GM19193 (cell line): ENCODE measurements at regions not wholly inside any gene's neighbourhood (a gene's known extent, or its start where the extent isn't known, plus 50 kb on each side); places are given as distances from the start of the nearest gene placed in this dataset.

Experiments used
- POLR2A ChIP-seq: IDR thresholded peaks from 4 replicates; pipeline ENCODE4 v1.6.1; 2011; ENCODE audit not compliant: insufficient read depth, insufficient read length; ENCODE audit errors: extremely low read depth

GRCh38 chr10:123548770-123549169 is 117.4 kb upstream of the GPR26 start:
- TF ChIP-seq POLR2A: no peak

DNA sequence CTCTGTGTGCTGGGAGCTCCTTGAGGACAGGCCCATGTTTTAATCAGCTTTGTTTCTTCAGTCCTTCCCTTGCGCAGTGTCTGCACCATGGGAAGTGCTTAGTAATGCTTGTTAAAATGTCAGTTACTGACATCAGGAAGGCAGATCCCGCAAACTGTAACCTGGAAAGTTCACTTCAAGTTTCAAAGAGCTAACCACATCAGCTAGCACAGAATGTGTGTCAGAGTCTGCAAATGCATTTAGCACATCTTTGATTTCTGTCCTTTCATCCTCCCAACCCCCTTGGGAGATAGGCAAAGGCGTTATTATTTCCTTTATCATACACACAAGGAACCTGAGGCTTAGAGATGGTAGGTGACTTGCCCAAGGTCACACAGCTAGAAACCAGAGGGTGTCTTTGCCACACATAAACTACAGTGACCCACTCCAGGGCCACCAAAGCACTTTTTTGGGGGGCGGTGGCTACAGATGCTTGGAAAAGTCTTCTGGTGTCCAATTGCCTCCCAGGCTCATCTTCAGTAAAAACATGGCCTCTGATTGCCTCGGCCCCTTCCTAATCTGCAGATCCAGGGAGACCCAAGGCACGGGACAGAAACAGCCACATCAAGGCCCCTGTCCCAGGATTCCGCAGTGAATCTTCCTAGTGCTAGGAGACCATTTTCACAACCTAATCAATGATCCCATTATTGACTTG is 116.2 kb upstream of the GPR26 start:
- TF ChIP-seq POLR2A: no peak

DNA sequence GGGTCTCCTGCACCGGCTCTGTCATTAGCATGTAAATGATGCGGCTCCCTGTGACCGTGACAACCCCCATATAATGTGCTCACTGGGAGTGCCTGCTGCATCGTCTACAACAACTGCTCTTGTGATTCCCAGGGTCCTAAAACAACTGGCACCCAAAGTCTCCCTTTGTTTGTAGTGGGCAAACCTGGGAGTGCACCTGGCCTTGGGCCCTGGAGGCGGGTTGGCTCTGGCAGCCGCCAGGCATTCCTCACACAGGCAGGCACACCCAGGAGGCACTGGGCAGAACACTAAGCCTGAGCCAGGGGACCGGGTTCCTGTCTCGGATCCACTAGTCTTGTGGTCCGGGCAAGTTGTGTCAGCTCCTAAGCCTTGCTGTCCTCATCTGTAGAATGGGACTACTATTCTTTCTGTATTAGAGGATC is 115.5 kb upstream of the GPR26 start:
- no peak for TF ChIP-seq POLR2A

- no peak for TF ChIP-seq POLR2A
Observed at GRCh38 chr10:123551259-123551658, 114.9 kb upstream of the GPR26 start.

DNA sequence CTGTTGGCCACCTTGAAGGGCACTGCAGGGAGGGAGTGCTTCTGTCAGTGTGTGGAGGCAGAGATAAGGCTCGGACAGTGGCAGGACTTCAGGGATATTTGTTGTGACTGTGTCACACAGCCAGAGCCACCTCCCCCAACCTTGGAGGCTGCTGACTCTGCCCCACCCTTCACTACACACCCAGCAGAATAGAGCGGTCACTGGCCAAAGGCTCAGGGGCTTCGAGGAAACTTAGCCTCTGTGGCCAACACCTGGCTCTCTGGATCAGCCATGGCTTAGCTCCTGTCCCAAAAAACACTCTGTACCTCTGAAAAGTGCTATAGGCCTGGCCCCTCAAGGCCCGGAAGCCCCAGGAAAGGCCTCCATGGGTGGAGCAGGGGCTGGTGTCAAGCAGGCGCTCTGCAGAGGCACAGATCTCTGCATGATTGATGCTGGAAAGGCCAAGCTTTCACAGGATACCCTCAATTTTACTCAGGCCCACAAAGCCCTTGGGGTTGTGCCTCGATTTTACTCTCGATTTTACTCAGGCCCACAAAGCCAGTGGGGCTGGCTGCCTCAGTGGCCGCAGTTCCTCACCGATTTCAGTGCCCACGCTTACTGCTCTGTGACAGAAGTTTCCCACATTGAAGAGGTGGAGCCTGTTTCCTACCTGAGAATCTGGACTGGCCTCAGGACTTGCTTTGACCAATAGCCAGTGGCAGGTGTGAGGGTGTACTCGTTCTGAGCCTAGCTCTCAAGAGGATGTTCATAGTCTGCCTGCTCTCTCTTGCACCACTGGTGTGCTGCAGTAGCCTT is 113.2 kb upstream of the GPR26 start:
- TF ChIP-seq POLR2A: peak; percentile 35

GRCh38 chr10:123553810-123554430 is 112.2 kb upstream of the GPR26 start:
- TF ChIP-seq POLR2A: no peak

DNA sequence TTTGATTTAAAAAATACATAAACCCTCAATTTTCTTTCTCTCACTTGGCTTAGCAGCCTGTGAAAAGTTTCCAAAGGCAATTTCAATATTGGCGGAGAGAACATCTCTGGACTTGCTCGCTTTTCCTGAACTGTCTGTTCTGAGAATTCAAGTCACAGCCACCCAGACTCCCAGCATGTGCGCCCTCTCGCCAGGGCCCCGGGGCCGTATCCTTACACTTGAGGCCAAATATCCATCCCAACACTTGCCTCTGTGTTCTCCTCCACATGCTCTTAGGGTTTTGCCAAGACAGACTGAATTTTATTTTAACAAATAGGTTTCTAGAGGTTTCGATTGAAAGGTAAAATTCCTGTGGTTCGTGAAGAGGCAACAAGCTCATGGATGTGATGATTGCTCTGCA is 111.5 kb upstream of the GPR26 start:
- no peak for TF ChIP-seq POLR2A

- no peak for TF ChIP-seq POLR2A
Observed at GRCh38 chr10:123555616-123556015, 110.5 kb upstream of the GPR26 start.

DNA sequence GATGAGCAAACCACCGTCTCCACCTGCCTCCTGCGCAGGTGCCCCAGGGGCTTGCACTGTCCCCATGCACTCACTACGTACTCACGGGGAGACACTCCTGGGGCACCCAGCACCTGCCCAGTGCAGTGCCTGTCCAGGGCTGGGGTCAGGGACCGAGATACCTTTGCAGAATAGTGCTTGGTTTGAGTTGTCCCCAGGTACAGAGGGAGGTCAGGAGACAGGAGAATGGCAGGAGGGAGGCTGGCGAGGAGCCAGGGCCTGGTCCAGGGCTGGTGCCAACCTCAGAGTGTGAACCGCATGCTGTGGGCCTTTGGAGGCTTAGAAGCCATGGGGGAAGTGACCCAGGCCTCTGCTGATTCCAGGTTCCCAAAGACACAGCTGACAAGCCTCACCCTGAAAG is 110.1 kb upstream of the GPR26 start:
- TF ChIP-seq POLR2A: no peak

GRCh38 chr10:123556736-123557135 is 109.4 kb upstream of the GPR26 start:
- no peak for TF ChIP-seq POLR2A

DNA sequence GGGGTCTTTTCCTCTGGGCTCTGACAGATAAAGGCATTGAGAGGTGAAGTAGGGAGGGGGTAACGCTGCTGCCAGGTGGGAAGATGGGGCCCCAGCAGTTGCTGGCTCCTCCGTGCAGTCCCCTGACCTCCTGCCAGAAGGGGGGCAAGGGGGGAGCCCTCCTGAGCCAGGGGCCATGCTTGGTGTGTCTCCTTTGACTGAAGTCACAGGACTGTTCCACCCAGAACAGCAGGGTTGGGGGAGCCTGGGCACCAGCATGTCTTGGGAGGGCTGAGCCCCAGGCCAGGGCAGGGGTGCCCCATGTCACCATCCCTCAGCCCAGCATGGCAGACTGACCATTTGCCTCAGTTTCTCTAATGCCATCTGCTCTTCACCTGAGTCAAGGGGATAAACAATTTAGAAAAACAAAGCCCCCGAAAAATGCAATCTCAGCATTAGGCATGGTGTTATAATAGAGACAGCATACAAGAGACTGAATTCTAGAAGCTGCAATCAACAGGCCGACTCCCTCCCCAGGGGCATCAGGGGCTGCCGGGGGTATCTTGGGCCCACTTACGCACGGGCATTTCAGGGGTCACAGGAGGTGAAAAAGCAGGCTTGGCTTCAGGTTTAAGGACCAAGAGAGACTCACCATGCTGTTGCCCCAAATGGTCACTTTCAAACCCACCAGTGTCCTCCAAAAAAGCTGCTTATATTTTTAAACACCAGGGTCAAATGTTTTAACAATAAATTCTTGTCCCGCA is 108.6 kb upstream of the GPR26 start:
- TF ChIP-seq POLR2A: no peak

GRCh38 chr10:123558651-123559050 is 107.5 kb upstream of the GPR26 start:
- no peak for TF ChIP-seq POLR2A

DNA sequence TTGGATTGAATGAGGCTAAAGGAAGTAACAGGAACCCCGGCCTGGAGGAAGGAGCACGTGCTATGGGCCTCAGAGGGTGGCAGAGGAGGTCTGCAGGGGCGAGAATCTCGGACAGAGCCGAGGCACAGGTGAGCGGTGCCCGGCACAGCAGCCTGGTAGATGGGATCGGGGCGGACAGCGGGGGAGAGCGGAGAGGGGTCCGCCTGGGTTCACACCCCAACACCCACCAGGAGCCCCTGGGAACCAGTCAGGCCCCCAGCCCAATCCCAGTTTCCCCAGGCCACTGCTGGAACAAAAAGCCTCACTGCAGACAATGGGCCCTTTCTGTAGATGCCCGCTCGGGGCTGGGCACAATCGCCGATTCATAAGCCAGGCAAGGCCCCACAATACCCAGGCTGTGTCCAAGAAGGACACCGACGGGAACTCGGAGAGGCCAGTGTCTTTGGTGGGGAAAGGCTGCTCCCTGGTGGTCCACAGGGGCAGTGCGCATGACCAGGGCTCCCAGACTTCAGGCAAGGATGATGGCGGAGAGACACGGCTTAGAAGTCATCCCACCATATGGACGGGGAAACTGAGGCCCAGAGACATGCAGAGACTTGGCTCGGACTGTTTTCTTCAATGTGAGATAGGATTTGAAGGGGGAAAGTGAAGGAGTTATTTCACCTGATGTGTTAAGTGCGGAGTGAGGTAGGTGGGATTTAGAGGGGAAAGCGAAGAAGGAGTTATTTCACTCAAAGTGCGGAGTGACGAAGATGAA is 106.9 kb upstream of the GPR26 start:
- no peak for TF ChIP-seq POLR2A

DNA sequence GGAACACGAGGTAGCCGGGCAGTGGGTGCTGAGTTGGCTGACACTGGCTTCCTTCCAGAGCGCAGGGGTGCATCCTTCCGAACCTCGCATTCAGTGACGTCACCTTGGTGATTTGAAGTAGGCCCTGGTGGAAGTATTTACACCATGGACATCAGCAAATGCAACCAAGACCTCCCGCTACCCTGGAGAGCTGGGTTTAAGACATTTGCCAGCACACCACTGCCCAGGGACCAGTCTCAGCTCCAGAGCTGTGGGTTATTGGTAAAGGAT is 106.4 kb upstream of the GPR26 start:
- no peak for TF ChIP-seq POLR2A
